SH-SY5Y (cell line): ENCODE measurements at regions not wholly inside any gene's neighbourhood (a gene's known extent, or its start where the extent isn't known, plus 50 kb on each side); places are given as distances from the start of the nearest gene placed in this dataset.

Experiments used
- GATA2 ChIP-seq: IDR thresholded peaks from 2 replicates; pipeline ENCODE4 v1.6.1; 2011; ENCODE audit warnings: mild to moderate bottlenecking, low read depth, low read length
- GATA3 ChIP-seq: IDR thresholded peaks from 2 replicates; pipeline ENCODE4 v1.6.1; 2011; ENCODE audit warnings: low read depth, mild to moderate bottlenecking, low read length, moderate library complexity

GRCh38 chr5:82636591-82636990 lies 358.4 kb upstream of the RPS23 start:
- TF ChIP-seq GATA2 (no peak), GATA3 (no peak)
